GM21367 (cell line): ENCODE measurements at regions not wholly inside any gene's neighbourhood (a gene's known extent, or its start where the extent isn't known, plus 50 kb on each side); places are given as distances from the start of the nearest gene placed in this dataset.

Source experiments
- ATAC-seq: cut with Tn5 transposase; IDR thresholded peaks from one replicate; pipeline ENCODE4 v1.9.1; 2021; ENCODE audit not compliant: unreplicated experiment

GRCh38 chr7:36005876-36006275 lies 147.2 kb upstream of the EEPD1 start:
- no peak for ATAC-seq

- ATAC-seq: no peak
Measured at GRCh38 chr7:36006636-36007229, 146.3 kb upstream of the EEPD1 start.

GRCh38 chr7:36010656-36011587 lies 142.1 kb upstream of the EEPD1 start:
- ATAC-seq: no peak

- no peak for ATAC-seq
Measured at GRCh38 chr7:36011588-36011965, 141.5 kb upstream of the EEPD1 start.

- ATAC-seq: no peak
Measured at GRCh38 chr7:36013246-36014014, 139.6 kb upstream of the EEPD1 start.

GRCh38 chr7:36014961-36015360 lies 138.1 kb upstream of the EEPD1 start:
- no peak for ATAC-seq

GRCh38 chr7:36015733-36016132 lies 137.3 kb upstream of the EEPD1 start:
- ATAC-seq: no peak

GRCh38 chr7:36016648-36017047 lies 136.4 kb upstream of the EEPD1 start:
- no peak for ATAC-seq

GRCh38 chr7:36017111-36017510 lies 135.9 kb upstream of the EEPD1 start:
- no peak for ATAC-seq

- ATAC-seq: no peak
Measured at GRCh38 chr7:36018816-36019484, 134.1 kb upstream of the EEPD1 start.

- no peak for ATAC-seq
Measured at GRCh38 chr7:36019538-36019937, 133.5 kb upstream of the EEPD1 start.

- ATAC-seq: no peak
Measured at GRCh38 chr7:36019980-36020379, 133.1 kb upstream of the EEPD1 start.

GRCh38 chr7:36021367-36021766 lies 131.7 kb upstream of the EEPD1 start:
- no peak for ATAC-seq

GRCh38 chr7:36021917-36022550 lies 131.0 kb upstream of the EEPD1 start:
- no peak for ATAC-seq

- ATAC-seq: no peak
Measured at GRCh38 chr7:36023033-36023560, 130.0 kb upstream of the EEPD1 start.

- no peak for ATAC-seq
Measured at GRCh38 chr7:36025190-36025589, 127.9 kb upstream of the EEPD1 start.

- no peak for ATAC-seq
Measured at GRCh38 chr7:36029311-36029710, 123.7 kb upstream of the EEPD1 start.

- no peak for ATAC-seq
Measured at GRCh38 chr7:36029853-36030515, 123.1 kb upstream of the EEPD1 start.

GRCh38 chr7:36032361-36032818 lies 120.7 kb upstream of the EEPD1 start:
- ATAC-seq: no peak

GRCh38 chr7:36034020-36034419 lies 119.0 kb upstream of the EEPD1 start:
- ATAC-seq: no peak
